MG63 (cell line): ENCODE measurements at regions not wholly inside any gene's neighbourhood (a gene's known extent, or its start where the extent isn't known, plus 50 kb on each side); places are given as distances from the start of the nearest gene placed in this dataset.

Experiments used
- DNase-seq: peaks from one replicate; pipeline ENCODE4 v3.0.0-alpha.2; 2020
- H3K27me3 ChIP-seq: fragments of 250-450 bp; sonication (Bioruptor Pico); 2 replicates; pipeline ENCODE4 v1.5.1; 2020; ENCODE audit warnings: mild to moderate bottlenecking, moderate library complexity
- H3K36me3 ChIP-seq: fragments of 250-450 bp; sonication (Bioruptor Pico); 2 replicates; pipeline ENCODE4 v1.5.1; 2020; ENCODE audit warnings: mild to moderate bottlenecking, moderate library complexity
- H3K4me3 ChIP-seq: fragments of 250-450 bp; sonication (Bioruptor Pico); 2 replicates; pipeline ENCODE4 v1.5.1; 2020; ENCODE audit warnings: mild to moderate bottlenecking, moderate library complexity
- H3K9me3 ChIP-seq: fragments of 250-450 bp; sonication (Bioruptor Pico); 2 replicates; pipeline ENCODE4 v1.5.1; 2020; ENCODE audit warnings: mild to moderate bottlenecking, moderate library complexity

DNA sequence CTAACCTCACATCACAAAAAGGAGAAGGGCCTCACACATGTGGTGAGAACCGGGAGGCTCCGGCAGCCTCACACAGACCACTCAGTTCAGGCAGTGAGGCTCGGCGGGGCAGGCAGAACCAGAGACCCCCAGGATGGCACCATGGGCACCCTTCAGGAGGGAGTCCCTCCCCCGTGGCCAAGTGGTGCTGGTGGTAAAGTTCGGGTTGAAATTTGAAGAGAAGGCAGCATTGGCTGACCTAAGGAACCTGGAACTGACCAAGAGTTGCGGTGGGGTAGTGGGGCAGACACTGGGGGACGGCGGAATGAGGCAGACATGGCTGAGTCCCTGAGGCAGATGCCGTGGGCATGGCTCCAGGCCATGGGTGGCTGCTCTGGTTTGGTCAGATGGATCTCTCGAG, 239.3 kb upstream of the MYT1L start:
- Histone ChIP-seq H3K4me3 (no peak overlapping the region), H3K36me3 (no peaks in the 10 kb centered on the region), H3K27me3 (no peaks in the 10 kb centered on the region), H3K9me3 (no peaks in the 10 kb centered on the region)
- DNase-seq = no peak

GRCh38 chr2:2569836-2570235, 238.8 kb upstream of the MYT1L start:
- Histone ChIP-seq H3K4me3 (no peak overlapping the region), H3K36me3 (no peaks in the 10 kb centered on the region), H3K27me3 (no peaks in the 10 kb centered on the region), H3K9me3 (no peaks in the 10 kb centered on the region)
- no peak for DNase-seq

- DNase-seq = no peak
- Histone ChIP-seq H3K9me3 (no peaks in the 10 kb centered on the region), H3K36me3 (no peaks in the 10 kb centered on the region), H3K27me3 (no peaks in the 10 kb centered on the region), H3K4me3 (no peak overlapping the region)
These were observed 238.2 kb upstream of the MYT1L start for GRCh38 chr2:2569306-2569705.

DNA sequence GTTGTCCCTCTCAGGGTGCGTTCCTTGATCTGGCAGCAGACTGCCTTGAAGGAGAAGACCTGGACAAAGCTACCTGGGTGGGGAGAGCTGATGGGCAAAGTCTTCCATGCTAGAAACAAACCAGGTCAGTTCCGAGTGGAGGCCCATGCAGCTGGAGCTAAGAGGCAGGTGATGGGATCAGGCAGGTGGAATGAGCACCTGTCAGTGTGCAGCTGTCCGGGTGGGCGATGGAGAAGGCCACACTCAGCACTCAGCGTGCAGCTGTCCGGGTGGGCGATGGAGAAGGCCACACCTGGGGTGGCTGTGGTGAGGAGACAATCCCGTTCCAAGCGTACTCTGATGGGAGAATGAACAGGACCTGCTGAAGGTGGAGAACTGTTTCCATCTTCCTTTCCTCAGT, 237.3 kb upstream of the MYT1L start:
- no peak for DNase-seq
- H3K9me3 ChIP-seq = no peaks in the 10 kb centered on the region

DNA sequence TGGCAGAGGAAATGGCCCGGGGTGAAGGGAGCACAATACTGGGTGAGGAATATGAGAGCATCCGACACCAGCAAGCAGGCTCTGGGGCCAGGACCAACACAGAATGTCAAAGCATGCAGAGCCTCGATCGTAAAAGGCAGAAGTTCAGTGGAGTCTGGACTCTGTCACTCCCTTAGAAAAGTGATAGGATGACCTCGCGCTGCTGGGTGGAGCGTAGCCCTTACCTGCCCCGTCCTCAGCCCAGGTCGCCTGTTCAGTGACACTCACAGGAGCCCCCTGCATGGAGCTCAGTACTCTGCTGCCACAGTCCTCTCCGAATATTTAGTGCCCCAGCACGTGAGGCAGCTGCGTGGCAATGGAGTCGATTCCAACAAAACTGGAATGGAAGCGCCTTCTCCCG, 236.7 kb upstream of the MYT1L start:
- Histone ChIP-seq H3K9me3 (no peaks in the 10 kb centered on the region), H3K27me3 (no peaks in the 10 kb centered on the region), H3K36me3 (no peaks in the 10 kb centered on the region), H3K4me3 (no peak overlapping the region)
- DNase-seq = no peak

More for the DNA sequence above, 237.3 kb upstream of the MYT1L start:
- Histone ChIP-seq H3K27me3 (no peaks in the 10 kb centered on the region), H3K4me3 (no peak overlapping the region), H3K36me3 (no peaks in the 10 kb centered on the region)

- H3K9me3 ChIP-seq = no peaks in the 10 kb centered on the region
These were observed 235.6 kb upstream of the MYT1L start for GRCh38 chr2:2566396-2567323.

DNA sequence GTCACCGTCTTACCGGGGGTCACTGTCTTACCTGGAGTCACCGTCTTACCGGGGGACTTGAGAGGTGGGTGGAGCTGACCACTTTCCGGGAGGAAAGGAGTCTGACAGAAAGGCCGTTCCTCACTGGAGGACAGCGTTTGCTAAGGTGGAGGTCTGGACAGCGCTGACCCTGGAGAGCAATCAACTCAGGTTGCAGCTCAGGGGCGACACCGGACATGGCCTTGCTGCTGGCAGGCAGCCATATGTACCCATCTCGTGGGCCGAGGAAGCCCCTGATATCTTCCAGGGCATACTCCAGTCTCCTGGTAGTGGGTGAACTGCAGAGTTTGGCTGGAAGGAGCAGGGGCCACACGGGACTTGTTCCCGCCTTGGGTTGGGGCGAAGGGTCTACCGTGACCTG, 234.6 kb upstream of the MYT1L start:
- Histone ChIP-seq H3K36me3 (no peaks in the 10 kb centered on the region), H3K4me3 (no peak overlapping the region), H3K27me3 (no peaks in the 10 kb centered on the region), H3K9me3 (no peaks in the 10 kb centered on the region)
- DNase-seq = no peak

More at GRCh38 chr2:2566396-2567323, 235.6 kb upstream of the MYT1L start:
- Histone ChIP-seq H3K27me3 (no peaks in the 10 kb centered on the region), H3K36me3 (no peaks in the 10 kb centered on the region), H3K4me3 (no peak overlapping the region)
- no peak for DNase-seq

DNA sequence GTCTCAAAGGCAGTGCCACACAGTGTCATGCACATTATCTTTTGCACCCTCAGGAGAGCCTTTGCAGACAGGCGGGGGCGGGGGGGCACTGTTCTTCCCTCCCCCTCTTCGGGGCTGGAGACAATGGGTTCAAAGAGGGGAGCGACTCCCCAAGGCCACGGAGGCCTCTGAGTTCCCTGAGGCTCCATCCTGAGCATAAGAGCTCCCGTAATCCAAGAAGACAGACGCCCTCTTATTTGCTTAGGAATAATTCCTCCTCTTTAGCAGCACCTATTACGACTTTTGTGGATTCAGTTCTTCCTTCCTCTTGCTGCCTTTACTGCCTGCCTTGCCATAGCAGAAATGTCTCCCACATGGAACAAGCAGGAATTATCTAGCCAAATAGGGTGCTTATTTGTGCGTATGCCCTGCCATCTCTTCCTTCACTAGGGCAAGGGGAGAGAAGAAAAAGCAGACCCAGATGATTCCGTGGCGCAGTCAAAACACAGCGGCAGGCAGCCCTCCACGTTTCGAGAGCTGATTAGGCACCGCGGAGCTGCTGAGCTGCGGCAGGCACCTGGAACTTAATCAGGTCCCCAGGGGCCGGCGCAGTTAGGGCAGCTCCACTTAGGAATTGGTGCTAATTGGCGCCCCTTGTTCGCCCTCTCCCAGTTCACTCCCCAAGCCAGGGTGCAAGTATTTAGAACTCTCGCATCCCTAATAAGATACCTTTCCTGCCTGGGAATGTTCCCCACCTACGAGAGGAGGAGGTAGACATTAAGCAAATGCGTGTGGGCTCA, 233.4 kb upstream of the MYT1L start:
- DNase-seq = no peak
- H3K27me3 ChIP-seq = no peaks in the 10 kb centered on the region
- no peaks in the 10 kb centered on the region for H3K36me3 ChIP-seq
- no peak overlapping the region for H3K4me3 ChIP-seq
- H3K9me3 ChIP-seq = no peaks in the 10 kb centered on the region

DNA sequence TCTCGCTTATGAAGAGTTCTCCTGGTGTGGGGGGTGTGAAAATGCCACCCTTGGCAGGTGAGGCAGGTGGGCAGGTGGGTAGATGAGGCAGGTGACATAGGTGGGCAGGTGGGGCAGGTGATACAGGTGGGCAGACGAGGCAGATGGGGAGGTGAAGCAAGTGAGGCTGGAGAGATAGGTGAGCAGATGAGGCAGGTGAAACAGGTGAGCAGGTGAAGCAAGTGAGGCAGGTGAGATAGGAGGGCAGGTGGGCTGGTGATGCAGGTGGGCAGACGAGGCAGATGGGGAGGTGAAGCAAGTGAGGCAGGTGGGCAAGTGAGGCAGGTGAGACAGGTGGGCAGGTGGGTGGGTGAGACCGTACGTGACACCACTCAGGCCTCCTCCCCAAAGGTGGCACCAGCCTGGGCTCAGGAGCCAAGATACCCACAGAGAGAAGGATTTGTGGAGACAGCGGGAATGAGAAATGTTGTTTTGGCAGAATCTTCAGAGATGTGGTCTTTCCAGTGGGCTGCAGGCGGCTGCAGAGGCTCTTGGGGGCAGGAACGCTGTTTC, 232.3 kb upstream of the MYT1L start:
- no peaks in the 10 kb centered on the region for H3K27me3 ChIP-seq
- H3K4me3 ChIP-seq = no peak overlapping the region
- no peaks in the 10 kb centered on the region for H3K9me3 ChIP-seq
- DNase-seq = no peak
- H3K36me3 ChIP-seq = no peaks in the 10 kb centered on the region

DNA sequence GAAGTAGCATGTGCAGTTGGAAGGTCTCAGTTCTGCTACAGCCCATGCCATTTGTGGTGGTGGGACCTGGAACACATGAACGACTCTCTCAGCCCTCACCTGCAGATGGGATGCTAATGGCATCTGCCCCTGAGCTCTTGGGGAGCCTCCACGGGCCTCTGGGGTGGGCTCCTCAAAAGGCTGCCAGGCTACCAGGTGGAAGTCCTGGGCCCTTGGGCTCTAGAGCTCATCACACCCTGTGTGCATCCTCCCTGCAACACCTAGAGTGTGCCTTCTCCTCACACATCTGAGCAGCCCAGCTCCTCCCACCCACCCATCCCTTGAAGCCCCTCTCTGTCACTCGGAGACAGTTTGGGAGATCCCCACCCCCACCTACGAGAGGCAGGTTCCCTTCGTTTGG, 231.8 kb upstream of the MYT1L start:
- DNase-seq = no peak
- H3K4me3 ChIP-seq = no peak overlapping the region
- H3K36me3 ChIP-seq = no peaks in the 10 kb centered on the region
- no peaks in the 10 kb centered on the region for H3K9me3 ChIP-seq
- no peaks in the 10 kb centered on the region for H3K27me3 ChIP-seq

- no peak for DNase-seq
- H3K9me3 ChIP-seq = no peaks in the 10 kb centered on the region
These were observed 230.4 kb upstream of the MYT1L start for GRCh38 chr2:2561346-2562095.

GRCh38 chr2:2560374-2561015, 229.4 kb upstream of the MYT1L start:
- H3K36me3 ChIP-seq = no peaks in the 10 kb centered on the region
- no peaks in the 10 kb centered on the region for H3K9me3 ChIP-seq
- no peak overlapping the region for H3K4me3 ChIP-seq
- no peaks in the 10 kb centered on the region for H3K27me3 ChIP-seq
- peak; percentile 52 for DNase-seq

More at GRCh38 chr2:2561346-2562095, 230.4 kb upstream of the MYT1L start:
- Histone ChIP-seq H3K27me3 (no peaks in the 10 kb centered on the region), H3K4me3 (no peak overlapping the region), H3K36me3 (no peaks in the 10 kb centered on the region)

DNA sequence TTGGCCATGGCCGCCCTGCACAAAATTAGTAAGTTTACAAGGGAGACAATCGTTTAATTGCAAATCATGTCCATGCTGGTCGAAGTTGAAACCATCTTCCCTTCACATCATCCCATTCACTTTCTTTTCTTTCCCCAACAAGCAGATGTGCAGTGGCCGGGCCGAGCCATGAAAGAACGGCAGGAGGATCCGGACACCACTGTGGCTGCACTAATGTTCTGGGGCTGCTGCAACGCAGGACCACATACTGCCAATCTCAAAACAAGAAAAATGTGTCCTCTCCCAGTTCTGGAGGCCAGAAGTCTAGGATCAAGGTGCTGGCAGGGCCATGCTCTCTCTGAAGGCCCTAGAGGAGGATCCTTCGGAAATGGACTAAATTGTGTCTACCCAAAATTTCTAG, 227.4 kb upstream of the MYT1L start:
- Histone ChIP-seq H3K4me3 (no peak overlapping the region), H3K27me3 (no peaks in the 10 kb centered on the region), H3K36me3 (no peaks in the 10 kb centered on the region), H3K9me3 (no peaks in the 10 kb centered on the region)
- no peak for DNase-seq

DNA sequence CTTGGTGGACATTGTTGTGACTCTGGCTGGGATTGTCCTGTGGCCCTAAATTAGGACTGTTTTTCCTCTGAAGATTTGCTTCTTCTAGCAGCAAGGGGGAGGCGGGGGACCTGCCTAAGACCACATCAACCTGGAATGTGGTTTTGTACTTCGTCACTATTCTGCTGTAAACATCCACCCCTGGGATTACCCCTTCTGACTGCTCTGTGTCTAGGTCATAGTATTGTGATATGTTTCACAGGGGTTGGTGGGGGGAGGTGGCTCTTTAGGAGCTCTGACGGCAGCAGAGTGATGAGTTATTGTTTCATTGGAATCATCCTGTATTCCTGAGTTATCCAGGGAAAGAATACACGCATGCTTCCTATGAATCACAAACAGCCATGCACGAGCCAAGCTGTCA, 226.4 kb upstream of the MYT1L start:
- Histone ChIP-seq H3K36me3 (no peaks in the 10 kb centered on the region), H3K27me3 (no peaks in the 10 kb centered on the region), H3K4me3 (no peak overlapping the region), H3K9me3 (no peaks in the 10 kb centered on the region)
- DNase-seq = no peak

DNA sequence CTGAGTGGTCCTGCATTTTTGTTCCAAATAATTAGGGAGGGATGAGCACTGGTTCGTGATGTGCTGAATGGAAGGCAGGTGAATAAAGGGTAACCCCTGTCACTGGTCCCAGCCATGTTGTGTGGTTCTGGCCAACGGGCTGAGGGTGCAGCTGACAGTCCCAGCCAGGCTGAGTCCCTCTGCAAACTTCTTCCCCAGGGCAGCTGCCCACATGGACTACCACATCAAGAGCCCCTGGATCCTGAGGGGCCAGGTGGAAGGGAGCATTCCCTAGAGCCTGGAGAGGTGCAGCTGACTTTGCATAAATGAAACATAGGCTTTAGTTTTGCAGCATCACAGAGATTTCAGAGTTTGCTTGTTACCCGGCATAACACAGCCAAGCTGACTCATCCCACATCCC, 219.8 kb upstream of the MYT1L start:
- Histone ChIP-seq H3K9me3 (no peaks in the 10 kb centered on the region), H3K36me3 (no peaks in the 10 kb centered on the region), H3K27me3 (no peaks in the 10 kb centered on the region), H3K4me3 (no peak overlapping the region)
- DNase-seq = no peak

DNA sequence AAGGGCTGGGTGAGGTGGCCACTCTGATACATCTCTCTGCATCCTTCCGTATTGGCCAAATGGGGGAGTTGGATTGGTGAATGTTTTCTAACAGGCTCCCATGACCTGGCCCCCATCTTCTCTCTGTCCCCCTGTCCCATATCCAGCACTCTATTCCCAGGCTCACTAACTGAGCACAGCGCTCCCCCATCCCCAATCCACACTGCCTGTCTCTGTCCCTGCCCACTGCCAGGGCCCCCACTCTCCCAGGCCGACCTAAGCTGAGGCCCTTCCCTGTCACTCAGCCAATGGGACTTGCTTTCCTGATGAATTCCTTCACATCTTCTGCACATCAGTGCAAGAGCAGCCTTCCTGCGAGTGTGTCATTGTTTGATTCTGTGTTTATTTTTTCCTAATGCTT, 216.8 kb upstream of the MYT1L start:
- no peak for DNase-seq
- no peak overlapping the region for H3K4me3 ChIP-seq
- no peaks in the 10 kb centered on the region for H3K27me3 ChIP-seq
- no peaks in the 10 kb centered on the region for H3K36me3 ChIP-seq
- H3K9me3 ChIP-seq = no peaks in the 10 kb centered on the region
